HG03175 (cell line): ENCODE measurements at regions not wholly inside any gene's neighbourhood (a gene's known extent, or its start where the extent isn't known, plus 50 kb on each side); places are given as distances from the start of the nearest gene placed in this dataset.

Experiments
- ATAC-seq: cut with Tn5 transposase; IDR thresholded peaks from one replicate; pipeline ENCODE4 v1.9.1; 2021; ENCODE audit warnings: mild to moderate bottlenecking, moderate library complexity; ENCODE audit not compliant: unreplicated experiment

GRCh38 chr7:96416116-96416515, 94.2 kb upstream of the SLC25A13 start:
- no peak for ATAC-seq

- no peak for ATAC-seq
Measured at GRCh38 chr7:96415293-96415940, 93.5 kb upstream of the SLC25A13 start.

- peak; percentile 80 for ATAC-seq
Measured at GRCh38 chr7:96414931-96415292, 93.0 kb upstream of the SLC25A13 start.

- ATAC-seq = no peak
Measured at GRCh38 chr7:96410126-96410839, 88.4 kb upstream of the SLC25A13 start.

- no peak for ATAC-seq
Measured at GRCh38 chr7:96408881-96409280, 87.0 kb upstream of the SLC25A13 start.

- ATAC-seq = no peak
Measured at GRCh38 chr7:96407427-96407826, 85.5 kb upstream of the SLC25A13 start.

GRCh38 chr7:96402913-96403312, 81.0 kb upstream of the SLC25A13 start:
- ATAC-seq = no peak

GRCh38 chr7:96401200-96401599, 79.3 kb upstream of the SLC25A13 start:
- no peak for ATAC-seq

GRCh38 chr7:96400518-96400917, 78.6 kb upstream of the SLC25A13 start:
- no peak for ATAC-seq

- no peak for ATAC-seq
Measured at GRCh38 chr7:96400001-96400400, 78.1 kb upstream of the SLC25A13 start.

- no peak for ATAC-seq
Measured at GRCh38 chr7:96397936-96398598, 76.2 kb upstream of the SLC25A13 start.

GRCh38 chr7:96388620-96389383, 66.9 kb upstream of the SLC25A13 start:
- no peak for ATAC-seq

GRCh38 chr7:96388166-96388565, 66.3 kb upstream of the SLC25A13 start:
- ATAC-seq = no peak

- ATAC-seq = no peak
Measured at GRCh38 chr7:96380111-96380512, 58.2 kb upstream of the SLC25A13 start.

- no peak for ATAC-seq
Measured at GRCh38 chr7:96377399-96377798, 55.5 kb upstream of the SLC25A13 start.
